ENCODE measurements at regions not wholly inside any gene's neighbourhood (a gene's known extent, or its start where the extent isn't known, plus 50 kb on each side); places are given as distances from the start of the nearest gene placed in this dataset.

- CTCF ChIA-PET, result interaction anchor here (1.4 kb wide), 1 partner anchor 780 kb away, joined by 3 read pairs; no protein-coding TSS in a partner anchor
- no peaks in the 10 kb centered on the region for H3K36me3 Mint-ChIP-seq
- TF ChIP-seq FOXP4 (CRISPR knock-in tag; IDR thresholded peaks at IDR 0.05) (no peak), ZNF425 (CRISPR knock-in tag; conservative IDR thresholded peaks at IDR 0.05) (no peak), MAX (CRISPR knock-in tag; IDR thresholded peaks at IDR 0.05) (no peak), NFYB (CRISPR knock-in tag; conservative IDR thresholded peaks at IDR 0.05; ENCODE audit: low read depth) (no peak), NFATC4 (CRISPR knock-in tag; IDR thresholded peaks at IDR 0.05) (no peak), RORB (CRISPR knock-in tag; IDR thresholded peaks at IDR 0.05) (no peak), MXD4 (CRISPR knock-in tag; IDR thresholded peaks at IDR 0.05; ENCODE audit: borderline replicate concordance) (no peak), FOXJ3 (CRISPR knock-in tag; IDR thresholded peaks at IDR 0.05; ENCODE audit: borderline replicate concordance) (no peak), ZNF396 (CRISPR knock-in tag; IDR thresholded peaks at IDR 0.05; ENCODE audit: borderline replicate concordance) (no peak), SP1 (CRISPR knock-in tag; conservative IDR thresholded peaks at IDR 0.05) (no peak)
- POLR2A ChIA-PET, result no interaction called here
- no peaks in the 10 kb centered on the region for H3K9me3 Mint-ChIP-seq
- H3K27ac Mint-ChIP-seq, result no peak overlapping the region
- H3K4me3 Mint-ChIP-seq, result no peak overlapping the region
- no peak for ATAC-seq
- no peaks in the 10 kb centered on the region for H3K27me3 Mint-ChIP-seq (ENCODE audit: low read depth)
- no peaks in the 10 kb centered on the region for H3K4me1 Mint-ChIP-seq
- no peak for DNase-seq (ENCODE audit: low spot score)
Measured at GRCh38 chr17:71759422-71760060, 361.3 kb upstream of the SOX9 start.

- ChIA-PET CTCF (interaction anchor here (1.4 kb wide), 1 partner anchor 779 kb away, joined by 3 read pairs; no protein-coding TSS in a partner anchor), POLR2A (no interaction called here)
- TF ChIP-seq ZNF425 (CRISPR knock-in tag; conservative IDR thresholded peaks at IDR 0.05) (no peak), NR3C1 (CRISPR knock-in tag; conservative IDR thresholded peaks at IDR 0.05; ENCODE audit: low read depth) (no peak), ESRRA (CRISPR knock-in tag; IDR thresholded peaks at IDR 0.05; ENCODE audit: borderline replicate concordance) (no peak), ATF3 (CRISPR knock-in tag; conservative IDR thresholded peaks at IDR 0.05) (no peak), IRF1 (CRISPR knock-in tag; IDR thresholded peaks at IDR 0.05) (no peak), EMX1 (CRISPR knock-in tag; IDR thresholded peaks at IDR 0.05) (no peak)
- ATAC-seq (no peak), DNase-seq (ENCODE audit: low spot score) (no peak)
- H3K27ac Mint-ChIP-seq, result no peak overlapping the region
- H3K4me1 Mint-ChIP-seq, result no peaks in the 10 kb centered on the region
- no peak overlapping the region for H3K4me3 Mint-ChIP-seq
- H3K9me3 Mint-ChIP-seq, result no peaks in the 10 kb centered on the region
- H3K27me3 Mint-ChIP-seq (ENCODE audit: low read depth), result no peaks in the 10 kb centered on the region
- H3K36me3 Mint-ChIP-seq, result no peaks in the 10 kb centered on the region
Measured at GRCh38 chr17:71760062-71760720, 360.6 kb upstream of the SOX9 start.
